CD14-positive monocyte (primary cell): ENCODE measurements at regions not wholly inside any gene's neighbourhood (a gene's known extent, or its start where the extent isn't known, plus 50 kb on each side); places are given as distances from the start of the nearest gene placed in this dataset.
A peak's percentile ranks its signal among the peaks of the same experiment; 100 is the strongest.

ENCODE experiments used
- DNase-seq, 3 donors: peaks; one replicate each; pipeline ENCODE4 v3.0.0-alpha.2; 2011 to 2022
- H2AFZ ChIP-seq: 2 replicates; pipeline ENCODE4 v1.6.0; 2012; ENCODE audit warnings: mild to moderate bottlenecking, low read depth, low read length, inconsistent platforms; ENCODE audit not compliant: insufficient read depth, poor library complexity, severe bottlenecking
- H3K27ac ChIP-seq, 2 donors: 1 replicate in 1 of 2; 2 replicates in 1 of 2; pipeline ENCODE4 v1.5.1; 2012 to 2013; ENCODE audit warnings: low read length in 2 of 2, control low read depth in 1 of 2, inconsistent platforms in 1 of 2, low read depth in 1 of 2, mild to moderate bottlenecking in 1 of 2
- H3K27me3 ChIP-seq, 2 donors: one replicate each; pipeline versions ENCODE4 v1.6.0 to v1.6.1; 2011 to 2013; ENCODE audit warnings: low read length in 2 of 2; ENCODE audit not compliant: control insufficient read depth in 2 of 2, insufficient read depth in 2 of 2
- H3K36me3 ChIP-seq, 2 donors: replicated peaks in 1 of 2; 1 replicate in 1 of 2; 2 replicates in 1 of 2; pipeline versions ENCODE4 v1.5.1 to v1.6.1; 2012 to 2013; ENCODE audit warnings: low read length in 2 of 2, control low read depth in 1 of 2, inconsistent platforms in 1 of 2, mild to moderate bottlenecking in 1 of 2; ENCODE audit not compliant: insufficient read depth in 2 of 2, control insufficient read depth in 1 of 2
- H3K4me1 ChIP-seq, 2 donors: 1 replicate in 1 of 2; 2 replicates in 1 of 2; pipeline versions ENCODE4 v1.5.1 to v1.6.1; 2012 to 2013; ENCODE audit warnings: low read length in 2 of 2, control low read depth in 1 of 2, inconsistent platforms in 1 of 2, mild to moderate bottlenecking in 1 of 2, moderate library complexity in 1 of 2; ENCODE audit not compliant: insufficient read depth in 2 of 2, control insufficient read depth in 1 of 2
- H3K4me2 ChIP-seq: replicated peaks from 2 replicates; pipeline ENCODE3; 2012; ENCODE audit warnings: low read length, moderate library complexity, mild to moderate bottlenecking; ENCODE audit not compliant: poor library complexity, severe bottlenecking; ENCODE audit errors: extremely low read depth
- H3K4me3 ChIP-seq, 3 experiments: fragments of 200-600 bp in 1 of 3; sonication (generic) in 1 of 3; replicated peaks in 1 of 3; 1 replicate in 2 of 3; 2 replicates in 1 of 3; pipeline ENCODE4 v1.5.1; 2011 to 2013; ENCODE audit warnings: low read length in 3 of 3, mild to moderate bottlenecking in 3 of 3, control low read depth in 2 of 3, low read depth in 2 of 3, inconsistent platforms in 1 of 3, moderate library complexity in 1 of 3
- H3K79me2 ChIP-seq: 2 replicates; pipeline ENCODE4 v1.6.0; 2012; ENCODE audit warnings: mild to moderate bottlenecking, control low read depth, inconsistent platforms, low read length, moderate library complexity; ENCODE audit not compliant: insufficient read depth
- H3K9ac ChIP-seq: 2 replicates; pipeline ENCODE4 v1.6.0; 2017; ENCODE audit warnings: low read length, mild to moderate bottlenecking; ENCODE audit not compliant: insufficient read depth, poor library complexity, severe bottlenecking
- H3K9me3 ChIP-seq, 2 donors: replicated peaks in 1 of 2; 1 replicate in 1 of 2; 2 replicates in 1 of 2; pipeline versions ENCODE4 v1.5.1 to v1.6.1; 2012 to 2013; ENCODE audit warnings: low read length in 2 of 2, control low read depth in 1 of 2; ENCODE audit not compliant: control insufficient read depth in 1 of 2, insufficient read depth in 1 of 2
- H4K20me1 ChIP-seq: 2 replicates; pipeline ENCODE4 v1.6.0; 2012; ENCODE audit warnings: mild to moderate bottlenecking, low read length, control low read depth, moderate library complexity; ENCODE audit not compliant: insufficient read depth
- H3K27ac Mint-ChIP-seq, 7 donors: one replicate each; pipeline ENCODE4 v1.8.0; 2020; ENCODE audit warnings: mild to moderate bottlenecking in 7 of 7, mixed read lengths in 7 of 7, moderate library complexity in 6 of 7, inconsistent platforms in 2 of 7
- H3K27me3 Mint-ChIP-seq, 3 donors: one replicate each; pipeline ENCODE4 v1.8.0; 2021 to 2022; ENCODE audit warnings: low read depth in 3 of 3, mild to moderate bottlenecking in 3 of 3, mixed read lengths in 3 of 3, moderate library complexity in 3 of 3, inconsistent platforms in 1 of 3
- H3K36me3 Mint-ChIP-seq, 2 donors: one replicate each; pipeline ENCODE4 v1.8.0; 2020; ENCODE audit warnings: mixed read lengths in 2 of 2, inconsistent platforms in 1 of 2, mild to moderate bottlenecking in 1 of 2
- H3K4me1 Mint-ChIP-seq: one replicate; pipeline ENCODE4 v1.8.0; 2020; ENCODE audit warnings: mild to moderate bottlenecking, mixed read lengths
- H3K4me3 Mint-ChIP-seq, 2 donors: one replicate each; pipeline ENCODE4 v1.8.0; 2020; ENCODE audit warnings: mild to moderate bottlenecking in 2 of 2, mixed read lengths in 2 of 2, moderate library complexity in 1 of 2
- H3K9me3 Mint-ChIP-seq, 7 donors: one replicate each; pipeline ENCODE4 v1.8.0; 2020 to 2022; ENCODE audit warnings: mixed read lengths in 7 of 7, mild to moderate bottlenecking in 6 of 7, moderate library complexity in 6 of 7, inconsistent platforms in 2 of 7
- CTCF ChIP-seq: fragments of 200-600 bp; IDR thresholded peaks from one replicate; pipeline ENCODE4 v1.8.0; 2022; ENCODE audit warnings: antibody characterized with exemption, mild to moderate bottlenecking
- WGBS: methylation state at CpG from one replicate; pipeline ENCODE4 v1.1.5; 2013; ENCODE audit warnings: missing lambda C conversion rate; ENCODE audit not compliant: insufficient coverage; 5-methylcytosine and 5-hydroxymethylcytosine counted together
- intact Hi-C, 2 donors: fragments of 100-400 bp; cut with micrococcal nuclease; formaldehyde crosslinking; loops; one replicate each; pipeline versions ENCODE4 v1.15.0 to v1.15.1; 2023

GRCh38 chr22:27132400-27132799 lies 475.0 kb downstream of the MIAT start:
- H3K4me1 Mint-ChIP-seq = peaks cover 82% of the 10 kb centered on the region
- WGBS = 100% methylated on average over 2 of the region's 3 CpGs
- DNase-seq = no peak
- H3K4me1 ChIP-seq = peaks cover 83 to 87% of the 10 kb centered on the region in 2 donors
- no peaks in the 10 kb centered on the region for H3K79me2 ChIP-seq
- H2AFZ ChIP-seq = no peak overlapping the region
- intact Hi-C loops = no loop called here
- peaks cover 0 to 1% (median 0%) of the 10 kb centered on the region in 3 donors for H3K27me3 Mint-ChIP-seq
- peak overlapping the region in 1 of 3 experiments; percentile 33 for H3K4me3 ChIP-seq
- TF ChIP-seq CTCF = no peak
- H3K27ac ChIP-seq = peak overlapping the region; percentile 85 to 99
- peak overlapping the region in 1 of 2 donors; percentile 81 for H3K4me3 Mint-ChIP-seq
- H3K27ac Mint-ChIP-seq = peak overlapping the region; percentile 95 to 100 (median 99)
- H3K27me3 ChIP-seq = no peaks in the 10 kb centered on the region
- H3K9ac ChIP-seq = peak overlapping the region; percentile 76
- H4K20me1 ChIP-seq = no peaks in the 10 kb centered on the region
- H3K9me3 ChIP-seq = peaks cover 5 to 7% of the 10 kb centered on the region in 2 donors
- H3K9me3 Mint-ChIP-seq = peaks cover 6 to 10% (median 8%) of the 10 kb centered on the region in 7 donors
- no peaks in the 10 kb centered on the region for H3K36me3 ChIP-seq
- peak overlapping the region; percentile 42 for H3K4me2 ChIP-seq
- peaks cover 6 to 8% of the 10 kb centered on the region in 2 donors for H3K36me3 Mint-ChIP-seq

- peak overlapping the region; percentile 42 for H3K4me2 ChIP-seq
- Mint-ChIP-seq H3K27me3 (peaks cover 0 to 3% (median 1%) of the 10 kb centered on the region in 3 donors), H3K27ac (peak overlapping the region; percentile 95 to 100 (median 99)), H3K4me1 (peaks cover 78% of the 10 kb centered on the region), H3K4me3 (peak overlapping the region; percentile 59 to 81), H3K36me3 (peaks cover 6 to 8% of the 10 kb centered on the region in 2 donors), H3K9me3 (peaks cover 6 to 10% (median 8%) of the 10 kb centered on the region in 7 donors)
- H3K4me1 ChIP-seq = peaks cover 78 to 81% of the 10 kb centered on the region in 2 donors
- no peaks in the 10 kb centered on the region for H4K20me1 ChIP-seq
- intact Hi-C loops = no loop called here
- DNase-seq = peak; percentile 80 to 89 (median 85)
- H3K4me3 ChIP-seq = peak overlapping the region in 1 of 3 experiments; percentile 33
- peak overlapping the region; percentile 76 for H3K9ac ChIP-seq
- no peaks in the 10 kb centered on the region for H3K79me2 ChIP-seq
- peak overlapping the region; percentile 85 to 99 for H3K27ac ChIP-seq
- no peak for TF ChIP-seq CTCF
- H2AFZ ChIP-seq = no peak overlapping the region
- peaks cover 5 to 7% of the 10 kb centered on the region in 2 donors for H3K9me3 ChIP-seq
- H3K36me3 ChIP-seq = no peaks in the 10 kb centered on the region
- no peaks in the 10 kb centered on the region for H3K27me3 ChIP-seq
- 0% methylated on average over 6 of the region's 10 CpGs for WGBS
These were observed 475.6 kb downstream of the MIAT start for GRCh38 chr22:27133019-27133431.
